Omental fat pad (tissue), 3 donors: ENCODE measurements at regions not wholly inside any gene's neighbourhood (a gene's known extent, or its start where the extent isn't known, plus 50 kb on each side); places are given as distances from the start of the nearest gene placed in this dataset.

Experiments used
- ATAC-seq: fragments of 150-250 bp; one replicate; pipeline ENCODE4 v1.9.1; 2016; ENCODE audit warnings: mild to moderate bottlenecking, moderate library complexity; ENCODE audit not compliant: low FRiP score
- DNase-seq: peaks from one replicate; pipeline ENCODE4 v3.0.0-alpha.2; 2019; ENCODE audit warnings: low spot score
- TF ChIP-seq, protein P1 (sequence below), 3 donors: fragments of 450-650 bp; IDR thresholded peaks; one replicate each; pipeline ENCODE4 v1.5.1; 2016 to 2017; ENCODE audit warnings: antibody characterized with exemption in 3 of 3, mild to moderate bottlenecking in 3 of 3, moderate library complexity in 2 of 3

DNA sequence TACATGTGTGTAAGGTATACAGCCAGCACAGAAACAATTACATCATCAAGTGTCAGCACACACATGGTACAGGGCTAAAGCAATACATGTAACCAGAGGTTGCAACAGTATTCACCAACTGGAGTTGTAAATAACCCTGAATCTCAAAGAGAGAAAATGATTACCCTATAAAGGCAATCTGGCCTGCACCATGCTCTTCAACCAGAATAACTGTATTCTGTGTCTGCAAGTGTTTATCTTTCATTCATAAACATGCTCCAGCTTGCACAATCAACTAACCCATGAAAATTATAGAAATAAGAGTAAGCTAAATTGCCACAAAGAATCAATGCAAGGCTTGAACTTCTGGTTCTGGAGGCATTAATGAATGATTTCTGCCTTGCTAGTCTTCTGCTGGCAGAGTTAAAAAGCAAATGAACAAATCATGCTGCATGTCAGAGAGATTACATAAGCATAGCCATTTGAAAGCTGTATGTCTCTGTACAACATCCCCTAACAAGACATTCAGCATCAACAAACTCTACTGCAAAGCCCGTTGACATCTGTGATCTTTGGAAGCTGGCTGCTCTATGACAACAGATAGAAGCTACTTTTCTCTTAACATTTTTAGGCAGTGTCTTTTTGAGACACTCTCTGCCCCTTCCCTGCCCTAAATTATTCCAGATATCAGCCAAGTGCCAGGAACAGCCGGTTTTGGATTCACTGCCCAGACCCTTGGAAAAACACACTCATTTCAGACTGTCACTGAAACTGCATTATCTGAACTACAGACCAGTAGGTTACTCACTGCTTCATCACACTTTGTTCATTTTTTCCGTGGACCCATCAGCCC is 871.0 kb downstream of the OTOL1 start:
- ATAC-seq = no peak
- no peak for DNase-seq
- TF ChIP-seq, protein P1, sequence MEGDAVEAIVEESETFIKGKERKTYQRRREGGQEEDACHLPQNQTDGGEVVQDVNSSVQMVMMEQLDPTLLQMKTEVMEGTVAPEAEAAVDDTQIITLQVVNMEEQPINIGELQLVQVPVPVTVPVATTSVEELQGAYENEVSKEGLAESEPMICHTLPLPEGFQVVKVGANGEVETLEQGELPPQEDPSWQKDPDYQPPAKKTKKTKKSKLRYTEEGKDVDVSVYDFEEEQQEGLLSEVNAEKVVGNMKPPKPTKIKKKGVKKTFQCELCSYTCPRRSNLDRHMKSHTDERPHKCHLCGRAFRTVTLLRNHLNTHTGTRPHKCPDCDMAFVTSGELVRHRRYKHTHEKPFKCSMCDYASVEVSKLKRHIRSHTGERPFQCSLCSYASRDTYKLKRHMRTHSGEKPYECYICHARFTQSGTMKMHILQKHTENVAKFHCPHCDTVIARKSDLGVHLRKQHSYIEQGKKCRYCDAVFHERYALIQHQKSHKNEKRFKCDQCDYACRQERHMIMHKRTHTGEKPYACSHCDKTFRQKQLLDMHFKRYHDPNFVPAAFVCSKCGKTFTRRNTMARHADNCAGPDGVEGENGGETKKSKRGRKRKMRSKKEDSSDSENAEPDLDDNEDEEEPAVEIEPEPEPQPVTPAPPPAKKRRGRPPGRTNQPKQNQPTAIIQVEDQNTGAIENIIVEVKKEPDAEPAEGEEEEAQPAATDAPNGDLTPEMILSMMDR (IDR thresholded peaks at IDR 0.05) = no peak

DNA sequence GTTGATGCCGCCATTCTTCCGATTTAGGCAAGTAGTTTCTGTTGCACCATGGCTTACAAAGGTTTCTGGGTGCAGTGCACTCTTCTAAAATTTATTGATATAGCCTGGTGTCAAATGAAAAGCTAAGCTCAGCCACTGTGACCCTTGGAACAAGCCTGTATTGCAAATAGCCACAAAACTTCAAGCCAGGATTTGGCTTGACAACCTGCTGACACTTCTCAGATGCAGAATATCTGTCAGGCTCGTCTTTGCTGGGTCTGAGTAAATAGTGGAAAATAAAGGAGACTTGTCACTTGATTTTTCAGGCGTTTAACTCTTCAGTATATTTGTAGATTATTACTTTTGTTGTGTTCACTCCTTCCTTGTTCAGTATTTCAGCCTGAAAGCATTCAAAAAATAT is 871.8 kb downstream of the OTOL1 start:
- TF ChIP-seq, protein P1 (IDR thresholded peaks at IDR 0.05) = no peak
- DNase-seq (no peak), ATAC-seq (no peak)

DNA sequence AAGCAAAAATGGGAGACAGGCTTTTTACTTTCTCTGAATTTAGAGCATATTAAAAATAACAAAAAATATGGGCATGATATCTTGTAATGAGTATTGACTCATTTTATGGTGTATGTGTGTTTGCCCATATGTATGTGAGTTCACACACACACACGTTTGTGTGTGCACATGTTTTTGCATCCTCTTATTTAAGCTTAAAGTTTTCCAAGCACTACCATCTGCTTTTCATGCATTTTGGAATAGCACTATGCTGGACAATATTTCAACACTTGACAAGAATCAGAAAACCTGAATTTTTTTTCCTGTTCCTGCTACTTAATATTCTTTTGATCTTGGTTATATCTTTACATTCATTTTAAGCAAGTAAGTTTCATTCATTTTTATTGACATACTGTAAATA is 872.7 kb downstream of the OTOL1 start:
- DNase-seq = no peak
- TF ChIP-seq, protein P1 (IDR thresholded peaks at IDR 0.05) = no peak
- no peak for ATAC-seq

DNA sequence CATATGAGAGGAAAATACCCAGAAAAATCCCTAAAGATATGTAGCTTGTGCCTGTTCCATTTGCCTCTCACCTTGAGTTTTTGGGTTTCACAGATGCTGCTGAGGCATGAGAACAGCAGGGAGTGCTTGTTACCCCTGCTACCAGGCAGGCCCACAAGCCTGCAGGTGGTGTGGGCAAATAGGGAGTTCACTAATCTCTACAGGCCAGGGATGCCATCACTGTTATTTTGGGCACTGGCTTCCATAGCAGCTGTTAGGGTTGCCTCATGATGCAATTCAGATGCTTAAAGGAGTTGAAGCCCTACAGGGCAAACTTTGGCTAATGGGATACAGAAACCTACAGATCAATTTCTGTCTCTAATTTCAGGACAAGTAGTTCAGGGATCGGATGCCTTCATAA is 873.5 kb downstream of the OTOL1 start:
- no peak for ATAC-seq
- no peak for DNase-seq
- TF ChIP-seq, protein P1 (IDR thresholded peaks at IDR 0.05) = no peak

DNA sequence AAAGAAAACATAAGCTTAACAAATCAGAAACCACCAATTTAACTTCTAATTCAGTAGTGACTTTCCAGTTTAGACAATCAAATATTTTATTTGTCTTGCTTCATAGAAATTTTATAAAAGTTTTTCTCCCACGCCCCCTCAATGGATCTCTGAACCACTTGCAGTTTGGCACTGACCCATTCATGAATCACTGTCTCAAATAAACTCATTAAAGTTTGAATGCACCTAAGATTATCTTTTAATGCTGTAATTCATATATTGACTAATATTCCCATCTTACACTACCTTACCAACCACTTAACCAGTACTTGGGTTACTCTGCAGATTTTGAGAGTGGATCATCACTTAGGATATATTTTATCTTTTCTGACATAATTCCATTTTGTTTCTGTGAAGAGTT is 880.2 kb downstream of the OTOL1 start:
- ATAC-seq = no peak
- DNase-seq = no peak
- TF ChIP-seq, protein P1 (IDR thresholded peaks at IDR 0.05) = no peak

DNA sequence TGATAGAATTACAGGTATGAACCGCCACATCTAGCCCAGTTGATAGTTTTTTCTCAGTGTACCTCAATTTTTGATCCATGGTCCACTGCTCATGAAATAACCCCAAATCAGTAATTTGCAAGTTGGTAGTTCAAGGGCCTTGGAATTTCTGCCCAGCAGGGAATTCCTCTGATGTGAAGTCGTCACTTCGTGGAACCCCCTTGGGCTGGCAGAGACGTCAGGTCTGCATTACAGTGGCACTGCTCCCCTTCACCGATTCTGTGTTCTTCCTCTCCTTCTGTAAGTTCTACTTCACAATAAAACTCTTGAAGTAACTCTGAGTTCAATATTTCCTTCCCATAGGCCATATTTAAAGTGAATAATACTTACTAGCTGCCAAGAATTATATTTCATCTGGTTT is 881.0 kb downstream of the OTOL1 start:
- no peak for ATAC-seq
- no peak for DNase-seq
- TF ChIP-seq, protein P1 (IDR thresholded peaks at IDR 0.05) = no peak

DNA sequence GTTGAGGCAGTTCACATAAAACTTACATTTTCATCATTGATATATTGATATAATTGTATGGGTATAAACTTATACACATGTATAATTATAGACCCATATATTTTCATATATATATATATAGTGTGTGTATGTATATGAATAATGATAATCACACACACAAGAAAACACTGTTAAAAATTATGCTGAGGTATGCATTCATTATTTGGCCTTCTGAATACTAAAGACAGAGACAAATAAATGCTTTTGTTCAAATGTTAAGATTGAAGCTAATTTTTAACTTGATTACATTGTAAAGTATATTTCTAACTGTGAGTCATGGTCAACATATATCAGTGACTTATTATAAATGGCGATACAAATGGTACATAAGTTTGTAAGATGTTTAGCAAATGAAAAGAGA is 888.8 kb downstream of the OTOL1 start:
- TF ChIP-seq, protein P1 (IDR thresholded peaks at IDR 0.05) = no peak
- ATAC-seq = no peak
- no peak for DNase-seq
